WERI-Rb-1 (cell line): ENCODE measurements at regions not wholly inside any gene's neighbourhood (a gene's known extent, or its start where the extent isn't known, plus 50 kb on each side); places are given as distances from the start of the nearest gene placed in this dataset.

Experiments used
- DNase-seq: peaks from one replicate; pipeline ENCODE4 v3.0.0-alpha.2; 2020
- H3K27ac ChIP-seq: fragments of 250-450 bp; sonication (Bioruptor Pico); 2 replicates; pipeline ENCODE4 v1.5.1; 2020; ENCODE audit warnings: mild to moderate bottlenecking, moderate library complexity
- H3K27me3 ChIP-seq: fragments of 250-450 bp; sonication (Bioruptor Pico); 2 replicates; pipeline ENCODE4 v1.5.1; 2021; ENCODE audit warnings: mild to moderate bottlenecking, low read depth, moderate library complexity; ENCODE audit not compliant: insufficient read depth, severe bottlenecking
- H3K36me3 ChIP-seq: fragments of 250-450 bp; sonication (Bioruptor Pico); 2 replicates; pipeline ENCODE4 v1.5.1; 2020; ENCODE audit warnings: mild to moderate bottlenecking, moderate library complexity
- H3K4me3 ChIP-seq: 2 replicates; pipeline ENCODE4 v1.5.1; 2011; ENCODE audit warnings: low read depth, mild to moderate bottlenecking, control low read depth, low read length
- H3K9me3 ChIP-seq: fragments of 250-450 bp; sonication (Bioruptor Pico); 2 replicates; pipeline ENCODE4 v1.5.1; 2021; ENCODE audit warnings: mild to moderate bottlenecking, moderate library complexity; ENCODE audit not compliant: severe bottlenecking
- CTCF ChIP-seq: IDR thresholded peaks from 2 replicates; pipeline ENCODE4 v1.5.1; 2011; ENCODE audit warnings: low read depth, mild to moderate bottlenecking, control low read depth, inconsistent platforms, low read length

DNA sequence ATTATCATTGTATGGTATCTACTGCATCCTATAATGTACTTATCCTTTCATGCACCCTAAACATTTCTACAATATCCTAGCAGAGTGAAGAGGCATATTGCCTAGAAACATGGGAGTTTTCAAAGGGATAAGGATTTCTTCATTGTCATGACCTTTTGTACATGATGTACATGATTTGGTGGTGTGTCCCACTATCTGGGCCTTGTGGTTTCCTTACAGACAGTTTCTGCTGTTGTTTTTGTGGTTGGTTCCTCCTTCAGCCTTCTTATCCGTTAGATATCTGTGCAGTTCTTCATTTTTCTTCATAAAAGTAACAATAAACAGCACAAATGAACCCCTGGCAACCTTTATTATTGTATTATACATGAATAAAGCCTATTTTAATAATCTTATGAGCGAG lies 70.4 kb upstream of the BACH1 start:
- no peak overlapping the region for H3K27ac ChIP-seq
- DNase-seq, result no peak
- no peaks in the 10 kb centered on the region for H3K36me3 ChIP-seq
- peaks cover 3% of the 10 kb centered on the region for H3K9me3 ChIP-seq
- no peak for TF ChIP-seq CTCF
- no peak overlapping the region for H3K4me3 ChIP-seq
- no peaks in the 10 kb centered on the region for H3K27me3 ChIP-seq

- H3K36me3 ChIP-seq, result no peaks in the 10 kb centered on the region
- peaks cover 4% of the 10 kb centered on the region for H3K9me3 ChIP-seq
- peak overlapping the region; percentile 77 for H3K27ac ChIP-seq
- H3K27me3 ChIP-seq, result no peaks in the 10 kb centered on the region
- no peak overlapping the region for H3K4me3 ChIP-seq
- DNase-seq, result peak; percentile 29
- TF ChIP-seq CTCF, result no peak
Observed at GRCh38 chr21:29230551-29231261, 68.0 kb upstream of the BACH1 start.

DNA sequence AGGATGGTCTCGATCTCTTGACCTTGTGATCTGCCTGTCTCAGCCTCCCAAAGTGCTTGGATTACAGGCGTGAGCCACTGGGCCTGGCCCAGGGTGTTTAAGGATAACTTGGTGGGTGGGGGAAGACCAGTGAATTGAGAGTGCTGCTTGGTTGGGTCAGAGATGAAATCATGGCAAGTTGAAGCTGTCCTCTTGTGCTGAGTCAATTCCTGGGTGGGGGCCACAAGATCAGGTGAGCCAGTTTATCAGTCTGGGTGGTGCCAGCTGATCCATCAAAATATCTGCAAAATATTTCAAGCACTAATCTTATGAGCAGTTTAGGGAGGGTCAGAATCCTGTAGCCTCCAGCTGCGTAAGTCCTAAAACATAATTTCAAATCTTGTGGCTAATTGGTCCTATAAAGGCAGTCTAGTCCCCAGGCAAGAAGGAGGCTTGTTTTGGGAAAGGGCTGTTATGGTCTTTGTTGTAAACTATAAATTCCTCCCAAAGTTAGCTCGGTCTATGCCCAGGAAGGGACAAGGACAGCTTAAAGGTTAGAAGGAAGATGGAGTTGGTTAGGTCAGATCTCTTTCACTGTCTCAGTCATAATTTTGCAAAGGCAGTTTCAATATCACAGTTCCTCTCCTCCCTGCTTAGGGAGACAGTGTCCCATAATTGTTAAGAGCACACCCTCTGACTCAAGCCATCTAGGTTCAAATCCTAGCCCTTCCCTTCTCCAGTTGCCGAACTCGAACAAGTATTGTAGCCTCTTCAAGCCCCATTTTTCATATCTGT lies 66.8 kb upstream of the BACH1 start:
- H3K27ac ChIP-seq, result peak overlapping the region; percentile 77
- H3K4me3 ChIP-seq, result peak overlapping the region; percentile 33
- peaks cover 4% of the 10 kb centered on the region for H3K9me3 ChIP-seq
- H3K27me3 ChIP-seq, result no peaks in the 10 kb centered on the region
- H3K36me3 ChIP-seq, result no peaks in the 10 kb centered on the region
- TF ChIP-seq CTCF, result no peak
- peak; percentile 42 for DNase-seq

- Histone ChIP-seq H3K36me3 (no peaks in the 10 kb centered on the region), H3K4me3 (peak overlapping the region; percentile 33), H3K27me3 (no peaks in the 10 kb centered on the region), H3K27ac (peak overlapping the region; percentile 77), H3K9me3 (peaks cover 4% of the 10 kb centered on the region)
- no peak for TF ChIP-seq CTCF
- DNase-seq, result peak; percentile 70
Observed at GRCh38 chr21:29232530-29233255, 66.0 kb upstream of the BACH1 start.

- Histone ChIP-seq H3K4me3 (peak overlapping the region; percentile 33), H3K27ac (peak overlapping the region; percentile 77), H3K27me3 (no peaks in the 10 kb centered on the region), H3K9me3 (peaks cover 4% of the 10 kb centered on the region), H3K36me3 (no peaks in the 10 kb centered on the region)
- peak; percentile 54 for DNase-seq
- TF ChIP-seq CTCF, result no peak
Observed at GRCh38 chr21:29233256-29233546, 65.5 kb upstream of the BACH1 start.
